Fibroblast of upper back skin (primary cell): ENCODE measurements at regions not wholly inside any gene's neighbourhood (a gene's known extent, or its start where the extent isn't known, plus 50 kb on each side); places are given as distances from the start of the nearest gene placed in this dataset.

Experiments used
- DNase-seq: peaks from one replicate; pipeline ENCODE4 v3.0.0-alpha.2; 2013

- DNase-seq: no peak
Measured at GRCh38 chr20:22366631-22367030, 217.7 kb downstream of the FOXA2 start.

- no peak for DNase-seq
Measured at GRCh38 chr20:22354647-22355046, 229.7 kb downstream of the FOXA2 start.

- no peak for DNase-seq
Measured at GRCh38 chr20:22353586-22353985, 230.8 kb downstream of the FOXA2 start.

GRCh38 chr20:22352019-22352418 is 232.4 kb downstream of the FOXA2 start:
- DNase-seq: no peak

- no peak for DNase-seq
Measured at GRCh38 chr20:22350624-22351023, 233.7 kb downstream of the FOXA2 start.

GRCh38 chr20:22348010-22348409 is 236.4 kb downstream of the FOXA2 start:
- DNase-seq: no peak

- no peak for DNase-seq
Measured at GRCh38 chr20:22346716-22347115, 237.7 kb downstream of the FOXA2 start.

GRCh38 chr20:22343612-22344011 is 240.8 kb downstream of the FOXA2 start:
- DNase-seq: no peak

GRCh38 chr20:22342410-22342809 is 242.0 kb downstream of the FOXA2 start:
- no peak for DNase-seq

GRCh38 chr20:22341508-22341907 is 242.9 kb downstream of the FOXA2 start:
- peak; percentile 6 for DNase-seq

GRCh38 chr20:22339946-22340345 is 244.4 kb downstream of the FOXA2 start:
- no peak for DNase-seq

GRCh38 chr20:22339091-22339881 is 245.1 kb downstream of the FOXA2 start:
- peak; percentile 63 for DNase-seq

GRCh38 chr20:22338140-22338708 is 246.1 kb downstream of the FOXA2 start:
- DNase-seq: no peak

- no peak for DNase-seq
Measured at GRCh38 chr20:22335210-22335609, 249.2 kb downstream of the FOXA2 start.

- DNase-seq: peak; percentile 48
Measured at GRCh38 chr20:22333885-22334545, 250.4 kb downstream of the FOXA2 start.

- DNase-seq: no peak
Measured at GRCh38 chr20:22324505-22324904, 259.9 kb downstream of the FOXA2 start.

- no peak for DNase-seq
Measured at GRCh38 chr20:22322513-22322912, 261.9 kb downstream of the FOXA2 start.

GRCh38 chr20:22321191-22321590 is 263.2 kb downstream of the FOXA2 start:
- no peak for DNase-seq

- DNase-seq: no peak
Measured at GRCh38 chr20:22320245-22320915, 264.0 kb downstream of the FOXA2 start.

GRCh38 chr20:22315771-22316170 is 268.6 kb downstream of the FOXA2 start:
- DNase-seq: no peak

GRCh38 chr20:22315073-22315472 is 269.3 kb downstream of the FOXA2 start:
- no peak for DNase-seq

GRCh38 chr20:22312744-22313346 is 271.5 kb downstream of the FOXA2 start:
- DNase-seq: peak; percentile 27

- DNase-seq: no peak
Measured at GRCh38 chr20:22308934-22309333, 275.4 kb downstream of the FOXA2 start.
